ENCODE measurements at regions not wholly inside any gene's neighbourhood (a gene's known extent, or its start where the extent isn't known, plus 50 kb on each side); places are given as distances from the start of the nearest gene placed in this dataset.

DNA sequence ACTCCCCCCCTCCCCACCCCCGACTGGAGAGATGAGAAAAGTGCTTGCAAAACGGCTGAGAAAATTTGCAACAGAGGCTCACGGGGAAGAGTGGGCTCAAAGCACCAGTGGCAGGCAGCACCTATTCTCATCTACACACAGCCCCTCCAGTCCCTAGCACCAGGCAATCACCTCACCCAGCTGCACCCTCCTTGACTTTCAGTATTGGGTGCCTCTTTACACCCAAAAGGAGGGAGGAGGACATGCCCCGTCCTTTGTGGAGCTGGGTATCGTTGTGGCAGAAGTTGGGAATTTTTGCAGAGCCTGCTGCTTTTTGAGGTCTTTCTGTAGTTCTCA, 182.8 kb upstream of the TOPAZ1 start:
- no peaks in the 10 kb centered on the region for H3K27me3 ChIP-seq (ENCODE audit: insufficient read depth, low read length)
- no peak overlapping the region for H2AFZ ChIP-seq (ENCODE audit: low read length)
- H3K36me3 ChIP-seq (ENCODE audit: insufficient read depth, low read length), result no peaks in the 10 kb centered on the region
- no peaks in the 10 kb centered on the region for H3F3A ChIP-seq (ENCODE audit: insufficient read depth, low read length)
- H3K79me2 ChIP-seq (ENCODE audit: insufficient read depth, low read length), result no peaks in the 10 kb centered on the region
- no peak overlapping the region for H3K4me3 ChIP-seq (ENCODE audit: low read depth, low read length, poor library complexity, severe bottlenecking)
- no peaks in the 10 kb centered on the region for H3K9me3 ChIP-seq (ENCODE audit: low read length)
- no peak for TF ChIP-seq CTCF (IDR thresholded peaks at IDR 0.05; ENCODE audit: low read length)
- TF ChIP-seq EZH2 (IDR thresholded peaks at IDR 0.05; ENCODE audit: borderline replicate concordance, low read length), result no peak
- no peaks in the 10 kb centered on the region for H3K9me2 ChIP-seq (ENCODE audit: low read depth, low read length)
- H3K4me2 ChIP-seq (ENCODE audit: low read length), result no peak overlapping the region
- no peak overlapping the region for H3K9ac ChIP-seq (ENCODE audit: low read length)
- H4K20me1 ChIP-seq (ENCODE audit: insufficient read depth, low read length), result no peaks in the 10 kb centered on the region
- no peaks in the 10 kb centered on the region for H3K4me1 ChIP-seq (ENCODE audit: insufficient read depth, low read length, severe bottlenecking)
- H3K27ac ChIP-seq (ENCODE audit: low read depth, low read length, poor library complexity, severe bottlenecking), result no peak overlapping the region

DNA sequence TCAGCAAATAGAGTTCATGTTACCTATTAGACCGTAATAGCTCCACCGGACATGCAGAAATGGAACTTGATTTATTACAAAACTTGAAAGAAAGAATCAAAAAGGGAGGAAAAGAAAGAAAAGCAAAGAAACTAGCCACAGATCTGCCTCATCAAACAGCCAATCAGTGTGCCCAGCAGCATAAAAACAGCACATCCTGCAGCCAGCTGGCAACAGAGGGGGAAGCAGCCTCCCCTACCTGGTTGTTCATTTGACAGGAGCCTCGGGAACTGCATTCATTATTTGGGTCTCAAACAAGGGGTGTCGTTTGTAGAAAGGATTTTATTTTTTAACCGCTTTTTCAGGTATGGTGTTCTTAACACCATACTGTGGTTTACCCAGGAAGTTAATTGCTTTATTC, 181.5 kb upstream of the TOPAZ1 start:
- Histone ChIP-seq H3K9me2 (ENCODE audit: low read depth, low read length) (no peaks in the 10 kb centered on the region), H3K4me3 (ENCODE audit: low read depth, low read length, poor library complexity, severe bottlenecking) (no peak overlapping the region), H2AFZ (ENCODE audit: low read length) (no peak overlapping the region), H3K36me3 (ENCODE audit: insufficient read depth, low read length) (no peaks in the 10 kb centered on the region), H3K27me3 (ENCODE audit: insufficient read depth, low read length) (no peaks in the 10 kb centered on the region), H3K4me1 (ENCODE audit: insufficient read depth, low read length, severe bottlenecking) (no peaks in the 10 kb centered on the region), H3K9me3 (ENCODE audit: low read length) (no peaks in the 10 kb centered on the region), H3F3A (ENCODE audit: insufficient read depth, low read length) (no peaks in the 10 kb centered on the region), H3K9ac (ENCODE audit: low read length) (no peak overlapping the region), H3K27ac (ENCODE audit: low read depth, low read length, poor library complexity, severe bottlenecking) (no peak overlapping the region), H3K79me2 (ENCODE audit: insufficient read depth, low read length) (no peaks in the 10 kb centered on the region), H3K4me2 (ENCODE audit: low read length) (no peak overlapping the region), H4K20me1 (ENCODE audit: insufficient read depth, low read length) (no peaks in the 10 kb centered on the region)
- no peak for TF ChIP-seq EZH2 (IDR thresholded peaks at IDR 0.05; ENCODE audit: borderline replicate concordance, low read length)
- no peak for TF ChIP-seq CTCF (IDR thresholded peaks at IDR 0.05; ENCODE audit: low read length)

GRCh38 chr3:44061268-44061667, 180.4 kb upstream of the TOPAZ1 start:
- H3K4me2 ChIP-seq (ENCODE audit: low read length), result no peak overlapping the region
- no peak overlapping the region for H3K4me3 ChIP-seq (ENCODE audit: low read depth, low read length, poor library complexity, severe bottlenecking)
- TF ChIP-seq CTCF (IDR thresholded peaks at IDR 0.05; ENCODE audit: low read length), result no peak
- TF ChIP-seq EZH2 (IDR thresholded peaks at IDR 0.05; ENCODE audit: borderline replicate concordance, low read length), result no peak
- no peaks in the 10 kb centered on the region for H3K36me3 ChIP-seq (ENCODE audit: insufficient read depth, low read length)
- H3K4me1 ChIP-seq (ENCODE audit: insufficient read depth, low read length, severe bottlenecking), result no peaks in the 10 kb centered on the region
- H3K9ac ChIP-seq (ENCODE audit: low read length), result no peak overlapping the region
- no peaks in the 10 kb centered on the region for H3K9me2 ChIP-seq (ENCODE audit: low read depth, low read length)
- no peaks in the 10 kb centered on the region for H4K20me1 ChIP-seq (ENCODE audit: insufficient read depth, low read length)
- no peaks in the 10 kb centered on the region for H3F3A ChIP-seq (ENCODE audit: insufficient read depth, low read length)
- H3K27me3 ChIP-seq (ENCODE audit: insufficient read depth, low read length), result no peaks in the 10 kb centered on the region
- no peaks in the 10 kb centered on the region for H3K9me3 ChIP-seq (ENCODE audit: low read length)
- H3K27ac ChIP-seq (ENCODE audit: low read depth, low read length, poor library complexity, severe bottlenecking), result no peak overlapping the region
- H3K79me2 ChIP-seq (ENCODE audit: insufficient read depth, low read length), result no peaks in the 10 kb centered on the region
- no peak overlapping the region for H2AFZ ChIP-seq (ENCODE audit: low read length)
